NT2/D1 (cell line): ENCODE measurements at regions not wholly inside any gene's neighbourhood (a gene's known extent, or its start where the extent isn't known, plus 50 kb on each side); places are given as distances from the start of the nearest gene placed in this dataset.

Experiments
- DNase-seq: peaks from one replicate; pipeline ENCODE4 v3.0.0-alpha.2; 2011; ENCODE audit warnings: low read depth, low spot score
- H3K27me3 ChIP-seq: 2 replicates; pipeline ENCODE4 v1.6.0; 2011; ENCODE audit warnings: mild to moderate bottlenecking; ENCODE audit not compliant: insufficient read length, insufficient read depth
- H3K36me3 ChIP-seq: 2 replicates; pipeline ENCODE4 v1.6.1; 2011; ENCODE audit warnings: mild to moderate bottlenecking, low read length, mixed read lengths; ENCODE audit not compliant: insufficient read depth, insufficient read length
- H3K4me1 ChIP-seq: 2 replicates; pipeline ENCODE4 v1.5.1; 2011; ENCODE audit not compliant: insufficient read depth, insufficient read length
- H3K4me3 ChIP-seq: 2 replicates; pipeline ENCODE4 v1.5.1; 2011; ENCODE audit warnings: low read depth; ENCODE audit not compliant: insufficient read length
- H3K9ac ChIP-seq: 2 replicates; pipeline ENCODE4 v1.6.0; 2011; ENCODE audit warnings: low read depth; ENCODE audit not compliant: insufficient read length
- H3K9me3 ChIP-seq: 2 replicates; pipeline ENCODE4 v1.5.1; 2011; ENCODE audit warnings: mild to moderate bottlenecking, low read length; ENCODE audit not compliant: insufficient read depth
- SUZ12 ChIP-seq: IDR thresholded peaks from 2 replicates; pipeline ENCODE4 v1.6.1; 2011; ENCODE audit not compliant: insufficient read length, insufficient read depth; ENCODE audit errors: extremely low read depth
- YY1 ChIP-seq: IDR thresholded peaks from 2 replicates; pipeline ENCODE4 v1.6.1; 2011; ENCODE audit not compliant: insufficient read length, insufficient read depth
- ZNF274 ChIP-seq: IDR thresholded peaks from 2 replicates; pipeline ENCODE4 v1.6.1; 2011; ENCODE audit warnings: mild to moderate bottlenecking, low read depth, low read length

DNA sequence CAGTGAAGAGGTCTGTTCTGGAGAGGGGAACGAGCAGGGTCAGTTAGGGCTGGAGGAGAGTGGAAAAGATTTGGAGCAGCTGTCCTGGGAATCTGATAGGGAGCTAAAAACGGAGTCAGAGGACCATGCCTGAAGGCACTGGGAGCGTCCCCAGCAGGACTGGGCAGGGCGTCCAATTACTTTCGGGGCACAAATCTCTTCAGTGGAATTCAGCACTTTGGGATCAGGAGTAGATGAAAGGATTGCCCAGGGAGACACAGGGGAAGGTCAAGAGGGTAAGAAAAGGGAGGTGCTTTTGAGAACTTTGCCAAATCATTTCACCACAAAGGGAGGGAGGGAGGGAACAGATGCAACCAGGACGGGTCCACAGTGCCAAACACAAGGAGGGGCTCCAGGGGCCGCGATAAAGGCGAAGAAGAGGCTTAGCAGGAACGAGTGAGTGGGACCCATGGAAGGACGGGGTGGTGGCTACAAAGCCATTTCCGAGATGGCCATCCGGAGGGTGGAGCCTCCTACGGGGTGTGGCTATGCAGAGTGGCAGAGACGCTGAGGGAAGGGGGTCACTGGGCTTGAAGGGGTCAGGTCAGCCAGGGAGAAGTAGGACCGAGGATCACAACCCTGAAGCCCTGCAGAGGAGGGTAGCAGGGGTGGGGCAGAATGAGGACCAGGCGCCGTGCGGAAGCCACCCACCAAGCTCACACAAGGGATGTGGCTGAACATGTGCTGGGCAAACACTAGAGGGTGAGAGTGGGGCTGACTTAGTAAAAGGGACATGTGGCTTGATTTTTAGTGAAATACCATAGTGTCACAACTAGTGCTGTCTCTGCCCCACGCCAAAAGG, 180.0 kb upstream of the RREB1 start:
- no peak overlapping the region for H3K4me3 ChIP-seq
- DNase-seq = no peak
- TF ChIP-seq SUZ12 (no peak), ZNF274 (no peak), YY1 (no peak)
- no peaks in the 10 kb centered on the region for H3K9me3 ChIP-seq
- no peaks in the 10 kb centered on the region for H3K27me3 ChIP-seq
- peaks cover 5% of the 10 kb centered on the region for H3K4me1 ChIP-seq
- no peak overlapping the region for H3K9ac ChIP-seq
- H3K36me3 ChIP-seq = no peaks in the 10 kb centered on the region

DNA sequence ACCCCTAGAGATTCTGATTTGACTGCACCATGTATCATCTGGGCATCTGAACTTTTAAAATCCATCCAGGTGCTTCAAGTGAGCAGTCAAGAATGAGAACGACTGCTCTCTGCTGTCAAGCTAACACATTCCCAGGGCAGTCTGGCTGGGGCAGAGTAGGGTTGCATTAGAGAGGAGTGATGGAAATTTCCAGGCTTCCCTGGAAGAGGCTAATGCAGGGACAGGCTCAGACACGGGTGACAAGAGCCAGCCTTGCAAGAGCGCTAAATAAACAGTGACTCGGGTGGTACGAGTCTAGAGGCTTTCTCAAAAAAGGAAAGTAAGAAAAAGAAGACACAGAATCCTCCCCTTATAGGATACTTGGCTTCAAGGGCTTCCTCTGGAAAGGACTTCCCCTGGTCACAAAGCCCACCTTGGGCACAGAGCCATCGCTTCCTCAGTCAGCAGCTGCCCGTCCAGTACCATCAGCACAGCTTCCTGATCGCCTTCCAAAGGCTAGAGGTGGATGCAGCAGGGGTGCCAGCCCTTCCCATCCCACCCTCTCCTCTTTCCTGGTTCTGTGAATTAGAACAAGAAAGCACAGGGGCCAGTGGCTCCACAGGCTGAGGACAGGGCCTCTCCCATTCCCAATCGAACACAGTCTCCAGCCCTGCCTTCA, 177.4 kb upstream of the RREB1 start:
- TF ChIP-seq SUZ12 = no peak
- no peak for TF ChIP-seq ZNF274
- TF ChIP-seq YY1 = no peak
- no peak for DNase-seq

DNA sequence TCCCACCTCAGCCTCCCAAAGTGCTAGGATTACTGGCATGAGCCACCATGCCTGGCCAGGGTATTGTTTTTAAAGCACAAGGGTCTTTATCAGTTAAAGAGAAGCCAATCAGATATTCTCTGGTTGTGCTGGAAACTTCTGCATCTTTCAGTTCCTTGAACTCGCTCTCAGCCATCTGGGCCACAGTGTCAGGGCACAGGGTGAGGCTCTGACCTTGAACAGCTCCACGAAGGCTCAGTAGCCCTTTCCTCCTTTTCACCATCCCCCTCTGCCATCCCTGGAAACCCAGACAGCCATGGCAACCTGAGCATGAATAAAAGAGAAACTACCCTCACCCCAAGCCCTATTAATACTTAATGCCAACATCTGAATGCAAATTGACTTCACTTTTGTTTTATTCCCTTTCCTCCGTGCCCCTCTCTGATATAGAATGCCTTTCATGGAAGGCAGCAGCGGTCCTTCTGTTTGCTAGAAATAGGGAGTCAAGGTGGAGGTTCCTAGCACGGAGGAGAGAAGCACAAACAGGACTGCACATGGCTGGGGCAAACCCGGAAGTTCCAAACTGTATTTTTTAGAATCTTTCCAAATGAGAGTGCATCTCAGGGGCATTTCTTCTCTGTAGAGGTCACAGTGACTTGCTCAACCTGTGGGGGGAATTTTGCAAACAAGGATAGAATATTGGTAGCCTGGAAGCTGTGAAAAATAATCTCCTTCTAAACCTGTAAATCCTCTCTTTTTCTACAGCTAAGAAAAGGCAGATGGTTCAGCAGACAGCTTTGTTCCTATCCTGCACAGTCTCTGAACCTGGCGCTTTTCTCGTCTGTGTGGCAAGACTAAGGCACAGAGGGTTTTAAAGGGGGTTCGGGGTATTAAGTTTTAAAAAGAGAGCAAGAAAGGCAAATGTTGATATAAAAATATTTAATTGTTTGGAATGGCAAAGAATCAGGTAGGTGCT, 176.4 kb upstream of the RREB1 start:
- no peak overlapping the region for H3K4me3 ChIP-seq
- H3K9ac ChIP-seq = no peak overlapping the region

More for the DNA sequence above, 177.4 kb upstream of the RREB1 start:
- H3K27me3 ChIP-seq = no peaks in the 10 kb centered on the region
- peaks cover 5% of the 10 kb centered on the region for H3K4me1 ChIP-seq
- no peak overlapping the region for H3K4me3 ChIP-seq
- H3K9me3 ChIP-seq = no peaks in the 10 kb centered on the region
- no peak overlapping the region for H3K9ac ChIP-seq
- no peaks in the 10 kb centered on the region for H3K36me3 ChIP-seq

GRCh38 chr6:6932341-6932740, 175.4 kb upstream of the RREB1 start:
- Histone ChIP-seq H3K36me3 (no peaks in the 10 kb centered on the region), H3K4me1 (peaks cover 5% of the 10 kb centered on the region), H3K9ac (no peak overlapping the region), H3K27me3 (no peaks in the 10 kb centered on the region), H3K4me3 (no peak overlapping the region), H3K9me3 (no peaks in the 10 kb centered on the region)
- no peak for DNase-seq
- TF ChIP-seq SUZ12 (no peak), YY1 (no peak), ZNF274 (no peak)

More for the DNA sequence above, 176.4 kb upstream of the RREB1 start:
- Histone ChIP-seq H3K4me1 (peaks cover 5% of the 10 kb centered on the region), H3K27me3 (no peaks in the 10 kb centered on the region), H3K36me3 (no peaks in the 10 kb centered on the region), H3K9me3 (no peaks in the 10 kb centered on the region)
- TF ChIP-seq ZNF274 (no peak), SUZ12 (no peak), YY1 (no peak)
- DNase-seq = no peak

DNA sequence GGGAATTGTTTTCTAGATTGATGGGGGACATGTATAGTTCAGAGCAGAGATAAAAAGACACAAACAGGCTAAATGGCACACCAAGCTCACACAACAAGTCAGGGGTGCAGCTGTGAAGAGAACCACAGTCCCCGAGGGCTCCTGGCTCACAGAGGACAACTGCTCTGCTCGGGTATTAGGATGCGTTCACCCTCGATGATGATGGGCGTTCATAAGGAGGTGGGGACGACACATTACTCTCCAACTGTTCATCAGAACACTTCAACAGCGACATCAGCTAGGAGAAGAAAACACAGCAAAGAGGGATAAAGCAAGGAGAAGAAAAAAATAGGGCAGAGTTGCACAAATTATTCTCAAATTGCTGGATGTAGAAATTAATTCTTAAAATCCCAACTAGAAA, 174.8 kb upstream of the RREB1 start:
- no peaks in the 10 kb centered on the region for H3K36me3 ChIP-seq
- no peaks in the 10 kb centered on the region for H3K27me3 ChIP-seq
- no peak overlapping the region for H3K9ac ChIP-seq
- TF ChIP-seq SUZ12 (no peak), ZNF274 (no peak), YY1 (no peak)
- no peaks in the 10 kb centered on the region for H3K9me3 ChIP-seq
- peaks cover 3% of the 10 kb centered on the region for H3K4me1 ChIP-seq
- no peak for DNase-seq
- no peak overlapping the region for H3K4me3 ChIP-seq

- DNase-seq = no peak
- no peaks in the 10 kb centered on the region for H3K4me1 ChIP-seq
- TF ChIP-seq YY1 = no peak
- TF ChIP-seq SUZ12 = no peak
- TF ChIP-seq ZNF274 = no peak
- H3K9me3 ChIP-seq = no peaks in the 10 kb centered on the region
- H3K4me3 ChIP-seq = no peak overlapping the region
- H3K27me3 ChIP-seq = no peaks in the 10 kb centered on the region
- H3K36me3 ChIP-seq = no peaks in the 10 kb centered on the region
- H3K9ac ChIP-seq = no peak overlapping the region
Measured at GRCh38 chr6:6940031-6941025, 167.4 kb upstream of the RREB1 start.
